SU-DHL-6 (cell line): ENCODE measurements at regions not wholly inside any gene's neighbourhood (a gene's known extent, or its start where the extent isn't known, plus 50 kb on each side); places are given as distances from the start of the nearest gene placed in this dataset.

Experiments used
- CTCF ChIP-seq: fragments of 200-600 bp; sonication (generic); IDR thresholded peaks from one replicate; pipeline ENCODE4 v1.5.1; 2017; ENCODE audit warnings: antibody characterized with exemption, mild to moderate bottlenecking, low read length, moderate library complexity; ENCODE audit not compliant: insufficient read depth, poor library complexity, severe bottlenecking
- EZH2phosphoT487 ChIP-seq: fragments of 200-600 bp; sonication (generic), shearing (Covaris generic); conservative IDR thresholded peaks from 2 replicates; pipeline ENCODE4 v1.6.1; 2018; ENCODE audit warnings: mild to moderate bottlenecking, antibody characterized with exemption, low read length, moderate library complexity, mixed read lengths

DNA sequence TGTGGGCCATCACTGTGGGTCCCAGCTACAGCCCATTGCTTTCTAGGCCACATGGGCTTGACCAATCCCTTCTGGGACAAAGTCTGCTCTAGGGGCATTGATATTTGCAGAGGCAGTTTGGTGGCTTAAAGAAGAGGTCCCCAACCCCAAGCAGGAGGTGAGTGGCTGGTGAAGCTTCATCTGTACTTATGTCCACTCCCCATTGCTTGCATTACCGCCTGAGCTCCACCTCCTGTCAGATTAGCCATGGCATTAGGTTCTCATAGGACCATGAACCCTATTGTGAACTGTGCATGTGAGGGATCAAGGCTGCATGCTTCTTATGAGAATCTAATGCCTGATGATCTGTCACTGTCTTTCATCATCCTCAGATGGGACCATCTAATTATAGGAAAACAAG, 54.4 kb upstream of the CADM1 start:
- TF ChIP-seq CTCF (no peak), EZH2phosphoT487 (no peak)
